ENCODE measurements at regions not wholly inside any gene's neighbourhood (a gene's known extent, or its start where the extent isn't known, plus 50 kb on each side); places are given as distances from the start of the nearest gene placed in this dataset.
"Not testable (repeated sequence)": the region's sequence is repeated elsewhere in the genome, so short reads cannot be mapped to it uniquely, and the experiment has no call there.

- H3K9me3 ChIP-seq = no peaks in the 10 kb centered on the region
- no peak for DNase-seq
- H3K4me3 ChIP-seq = no peak overlapping the region
- no peaks in the 10 kb centered on the region for H3K4me1 ChIP-seq (ENCODE audit: insufficient read depth)
- H3K36me3 ChIP-seq = no peaks in the 10 kb centered on the region
- TF ChIP-seq, protein P1, sequence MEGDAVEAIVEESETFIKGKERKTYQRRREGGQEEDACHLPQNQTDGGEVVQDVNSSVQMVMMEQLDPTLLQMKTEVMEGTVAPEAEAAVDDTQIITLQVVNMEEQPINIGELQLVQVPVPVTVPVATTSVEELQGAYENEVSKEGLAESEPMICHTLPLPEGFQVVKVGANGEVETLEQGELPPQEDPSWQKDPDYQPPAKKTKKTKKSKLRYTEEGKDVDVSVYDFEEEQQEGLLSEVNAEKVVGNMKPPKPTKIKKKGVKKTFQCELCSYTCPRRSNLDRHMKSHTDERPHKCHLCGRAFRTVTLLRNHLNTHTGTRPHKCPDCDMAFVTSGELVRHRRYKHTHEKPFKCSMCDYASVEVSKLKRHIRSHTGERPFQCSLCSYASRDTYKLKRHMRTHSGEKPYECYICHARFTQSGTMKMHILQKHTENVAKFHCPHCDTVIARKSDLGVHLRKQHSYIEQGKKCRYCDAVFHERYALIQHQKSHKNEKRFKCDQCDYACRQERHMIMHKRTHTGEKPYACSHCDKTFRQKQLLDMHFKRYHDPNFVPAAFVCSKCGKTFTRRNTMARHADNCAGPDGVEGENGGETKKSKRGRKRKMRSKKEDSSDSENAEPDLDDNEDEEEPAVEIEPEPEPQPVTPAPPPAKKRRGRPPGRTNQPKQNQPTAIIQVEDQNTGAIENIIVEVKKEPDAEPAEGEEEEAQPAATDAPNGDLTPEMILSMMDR (IDR thresholded peaks at IDR 0.05) = no peak
- TF ChIP-seq POLR2A (IDR thresholded peaks at IDR 0.05) (no peak), EP300 (IDR thresholded peaks at IDR 0.05) (no peak)
- H3K27me3 ChIP-seq = no peaks in the 10 kb centered on the region
- intact Hi-C loops (cut with DNase I) = no loop called here
- 76 to 80% (median 77%) methylated on average over 3 of the region's 3 CpGs for WGBS, 3 donors
- H3K27ac ChIP-seq = no peak overlapping the region
These were observed 209.4 kb upstream of the MCHR2 start for GRCh38 chr6:100203400-100203799.

GRCh38 chr6:100202417-100203194 is 208.6 kb upstream of the MCHR2 start:
- Histone ChIP-seq H3K36me3 (no peaks in the 10 kb centered on the region), H3K9me3 (no peaks in the 10 kb centered on the region), H3K4me3 (no peak overlapping the region), H3K4me1 (ENCODE audit: insufficient read depth) (no peaks in the 10 kb centered on the region), H3K27me3 (no peaks in the 10 kb centered on the region), H3K27ac (no peak overlapping the region)
- no peak for DNase-seq
- intact Hi-C loops (cut with DNase I) = no loop called here
- WGBS, 3 donors = 60 to 70% (median 61%) methylated on average over 2 of the region's 2 CpGs
- TF ChIP-seq, protein P1 (IDR thresholded peaks at IDR 0.05) = no peak
- TF ChIP-seq POLR2A (IDR thresholded peaks at IDR 0.05) = no peak

DNA sequence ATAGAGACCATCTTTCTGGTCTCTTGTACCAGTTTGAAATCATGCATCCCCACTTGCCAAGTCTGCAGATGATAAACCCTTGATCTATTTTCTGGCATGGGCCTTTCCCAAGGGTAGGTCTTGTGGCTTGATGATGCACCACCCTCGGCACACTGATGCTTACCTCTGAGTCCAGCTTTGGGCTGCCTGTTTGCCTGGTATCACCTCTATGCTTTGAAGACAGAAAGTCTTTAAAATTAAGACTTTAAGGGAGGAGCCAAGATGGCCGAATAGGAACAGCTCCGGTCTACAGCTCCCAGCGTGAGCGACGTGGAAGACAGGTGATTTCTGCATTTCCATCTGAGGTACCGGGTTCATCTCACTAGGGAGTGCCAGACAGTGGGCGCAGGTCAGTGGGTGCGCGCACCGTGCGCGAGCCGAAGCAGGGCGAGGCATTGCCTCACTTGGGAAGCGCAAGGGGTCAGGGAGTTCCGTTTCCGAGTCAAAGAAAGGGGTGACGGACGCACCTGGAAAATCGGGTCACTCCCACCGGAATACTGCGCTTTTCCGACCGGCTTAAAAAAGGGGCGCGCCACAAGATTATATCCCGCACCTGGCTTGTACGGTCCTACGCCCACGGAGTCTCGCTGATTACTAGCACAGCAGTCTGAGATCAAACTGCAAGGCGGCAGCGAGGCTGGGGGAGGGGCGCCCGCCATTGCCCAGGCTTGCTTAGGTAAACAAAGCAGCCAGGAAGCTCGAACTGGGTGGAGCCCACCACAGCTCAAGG is 202.4 kb upstream of the MCHR2 start:
- DNase-seq; H3K27ac ChIP-seq; H3K4me1 ChIP-seq (ENCODE audit: insufficient read depth); H3K27me3 ChIP-seq; H3K36me3 ChIP-seq; intact Hi-C loops (cut with DNase I); H3K9me3 ChIP-seq; H3K4me3 ChIP-seq: not testable (repeated sequence)
- 93 to 94% (median 94%) methylated on average over 30 to 36 of the region's 37 CpGs for WGBS, 3 donors

- H3K27me3 ChIP-seq; intact Hi-C loops (cut with DNase I); H3K36me3 ChIP-seq; H3K9me3 ChIP-seq; H3K27ac ChIP-seq; H3K4me3 ChIP-seq; DNase-seq; H3K4me1 ChIP-seq (ENCODE audit: insufficient read depth): not testable (repeated sequence)
- WGBS, 3 donors = 85 to 86% (median 86%) methylated on average over 2 of the region's 2 CpGs
These were observed 201.2 kb upstream of the MCHR2 start for GRCh38 chr6:100195244-100195643.

- no peaks in the 10 kb centered on the region for H3K9me3 ChIP-seq
- H3K27me3 ChIP-seq = no peaks in the 10 kb centered on the region
- no peaks in the 10 kb centered on the region for H3K4me1 ChIP-seq (ENCODE audit: insufficient read depth)
- no peak overlapping the region for H3K27ac ChIP-seq
- intact Hi-C loops (cut with DNase I) = no loop called here
- TF ChIP-seq POLR2A (IDR thresholded peaks at IDR 0.05) = no peak
- no peak for TF ChIP-seq EP300 (IDR thresholded peaks at IDR 0.05)
- TF ChIP-seq, protein P1 (IDR thresholded peaks at IDR 0.05) = no peak
- no peak for DNase-seq
- WGBS, 3 donors = 15 to 30% (median 29%) methylated on average over 3 of the region's 3 CpGs
- H3K36me3 ChIP-seq = no peaks in the 10 kb centered on the region
- H3K4me3 ChIP-seq = no peak overlapping the region
These were observed 200.5 kb upstream of the MCHR2 start for GRCh38 chr6:100194535-100194934.

Data from ovary (tissue), 7 donors.